ENCODE measurements at regions not wholly inside any gene's neighbourhood (a gene's known extent, or its start where the extent isn't known, plus 50 kb on each side); places are given as distances from the start of the nearest gene placed in this dataset.

DNA sequence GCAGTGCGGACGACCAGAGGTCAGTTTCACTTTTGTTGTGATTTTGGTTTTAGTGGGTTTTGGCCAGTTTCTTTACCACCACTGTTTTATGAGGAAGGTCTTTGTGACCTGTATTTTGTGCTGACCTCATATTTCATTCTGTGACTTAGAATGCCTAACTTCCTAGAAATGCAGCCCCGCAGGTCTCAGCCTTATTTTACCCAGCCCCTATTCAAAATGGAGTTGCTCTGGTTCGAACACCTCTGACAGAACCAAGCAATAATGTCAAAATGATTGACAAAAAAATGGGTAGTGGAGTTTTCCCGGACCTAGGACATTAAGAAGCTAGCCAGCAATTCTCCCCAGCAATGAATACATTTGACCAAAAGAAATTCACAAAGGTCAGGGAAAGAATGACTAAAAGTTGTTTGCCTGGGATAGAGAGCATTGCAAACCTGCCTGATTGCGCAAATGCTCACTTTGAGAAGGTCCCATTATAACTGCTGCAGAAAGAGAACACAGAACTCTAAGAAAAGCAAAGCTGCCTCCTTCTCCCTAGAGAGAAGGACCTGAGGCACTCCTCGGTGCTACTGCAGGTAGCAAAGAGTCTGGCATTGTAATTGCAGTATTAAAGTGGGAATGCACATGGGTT, 288.8 kb downstream of the ADGB start:
- DNase-seq, result peak; percentile 46

DNA sequence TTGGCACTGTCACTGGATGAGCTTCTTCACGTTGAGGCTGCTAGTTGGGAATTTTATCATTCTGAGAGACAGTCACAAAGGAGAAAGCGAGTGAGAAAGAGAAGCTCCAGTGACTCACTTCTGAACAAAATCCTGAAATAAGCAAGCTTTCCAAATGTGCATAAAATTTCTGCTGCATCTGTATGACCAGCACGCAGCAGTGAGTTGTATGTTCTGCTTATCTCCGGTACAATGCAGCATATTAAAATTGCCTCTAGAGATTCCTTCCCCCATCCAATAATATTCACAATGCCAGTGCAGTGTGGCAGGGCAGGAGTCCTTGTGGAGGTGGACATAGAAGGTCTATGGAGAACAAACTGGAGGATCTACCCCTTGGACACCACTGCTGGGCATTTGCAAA, 290.5 kb downstream of the ADGB start:
- DNase-seq, result no peak

- no peak for DNase-seq
These were observed 291.4 kb downstream of the ADGB start for GRCh38 chr6:146890172-146890571.

DNA sequence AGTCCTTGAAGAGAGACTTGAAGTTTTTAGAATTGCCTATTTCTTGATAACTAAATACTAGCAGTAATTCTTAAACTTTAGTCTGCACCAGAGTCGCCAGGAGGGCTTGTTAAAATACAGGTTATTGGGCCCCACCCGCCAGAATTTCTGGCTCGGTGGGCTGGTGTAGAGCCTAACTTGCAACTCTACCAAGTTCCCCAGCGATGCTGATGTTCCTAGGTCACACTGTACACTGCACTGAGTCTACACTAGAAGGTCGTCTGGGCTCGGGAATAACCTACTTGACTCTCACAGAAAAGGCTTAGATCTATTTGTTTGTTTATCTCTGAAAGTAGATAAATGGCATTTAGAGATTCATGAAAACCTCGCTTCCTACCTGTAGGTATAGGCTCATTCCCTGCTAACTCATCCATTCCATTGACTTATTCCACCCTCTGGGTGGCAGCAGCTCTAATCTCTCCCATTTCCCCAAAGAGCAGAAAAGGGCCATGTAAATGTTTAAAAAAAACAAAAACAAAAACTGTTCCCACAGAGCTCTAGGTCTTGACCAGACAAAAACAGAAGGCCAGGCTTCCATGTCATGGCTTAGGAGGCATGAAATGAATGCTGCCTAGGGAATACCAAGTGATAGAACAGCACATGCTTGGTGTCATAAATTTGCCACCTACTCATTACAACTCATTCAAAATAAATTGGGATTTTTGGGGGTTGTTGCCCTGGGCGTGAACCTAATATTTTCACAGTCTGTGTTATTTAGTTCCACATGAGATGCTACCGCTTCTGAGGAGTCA, 292.1 kb downstream of the ADGB start:
- no peak for DNase-seq

DNA sequence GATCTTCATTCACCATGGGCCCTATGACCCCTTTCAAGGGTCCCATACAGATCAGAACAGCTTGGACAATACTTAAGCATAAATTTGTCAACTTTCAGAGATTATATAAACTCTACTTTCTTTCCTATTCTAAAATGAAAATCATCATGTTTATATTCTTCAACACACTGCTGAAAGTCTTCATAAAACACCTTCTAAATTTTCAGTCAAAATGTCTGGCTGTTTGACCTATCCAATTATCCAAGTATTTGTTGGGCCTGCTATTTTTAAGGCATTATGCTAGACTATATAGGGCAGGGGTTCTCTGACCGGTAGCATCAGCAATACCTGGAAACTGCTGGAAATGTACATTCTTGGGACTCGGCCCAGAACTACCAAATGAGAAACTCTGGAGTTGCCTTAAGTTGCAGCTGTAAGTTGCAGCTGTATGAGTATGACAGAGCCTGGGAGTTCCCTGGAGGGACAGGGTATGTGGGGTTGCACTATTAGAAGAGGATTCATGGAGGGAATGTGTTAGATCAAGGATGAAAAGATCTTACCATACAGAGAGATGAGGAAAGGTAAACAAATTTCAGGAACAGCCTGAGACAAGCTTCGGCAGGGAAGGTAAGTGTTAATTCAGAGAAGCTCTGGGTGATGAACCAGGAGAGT, 293.0 kb downstream of the ADGB start:
- peak; percentile 31 for DNase-seq

DNA sequence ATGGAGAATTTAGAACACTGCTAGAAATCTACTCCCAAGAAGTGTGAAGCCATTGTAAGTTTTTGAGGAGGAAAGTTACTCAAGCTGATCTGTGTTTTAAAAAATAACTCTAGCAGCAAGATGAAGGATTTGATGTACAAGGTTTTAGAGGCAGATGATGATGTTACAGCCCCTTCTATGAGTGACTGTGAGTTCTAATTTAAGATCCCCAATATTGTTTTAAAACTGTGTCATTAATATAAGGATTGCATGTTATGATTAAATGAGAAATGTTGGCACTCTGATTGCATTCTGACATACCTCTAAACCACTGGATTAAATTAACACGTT, 293.5 kb downstream of the ADGB start:
- no peak for DNase-seq

DNA sequence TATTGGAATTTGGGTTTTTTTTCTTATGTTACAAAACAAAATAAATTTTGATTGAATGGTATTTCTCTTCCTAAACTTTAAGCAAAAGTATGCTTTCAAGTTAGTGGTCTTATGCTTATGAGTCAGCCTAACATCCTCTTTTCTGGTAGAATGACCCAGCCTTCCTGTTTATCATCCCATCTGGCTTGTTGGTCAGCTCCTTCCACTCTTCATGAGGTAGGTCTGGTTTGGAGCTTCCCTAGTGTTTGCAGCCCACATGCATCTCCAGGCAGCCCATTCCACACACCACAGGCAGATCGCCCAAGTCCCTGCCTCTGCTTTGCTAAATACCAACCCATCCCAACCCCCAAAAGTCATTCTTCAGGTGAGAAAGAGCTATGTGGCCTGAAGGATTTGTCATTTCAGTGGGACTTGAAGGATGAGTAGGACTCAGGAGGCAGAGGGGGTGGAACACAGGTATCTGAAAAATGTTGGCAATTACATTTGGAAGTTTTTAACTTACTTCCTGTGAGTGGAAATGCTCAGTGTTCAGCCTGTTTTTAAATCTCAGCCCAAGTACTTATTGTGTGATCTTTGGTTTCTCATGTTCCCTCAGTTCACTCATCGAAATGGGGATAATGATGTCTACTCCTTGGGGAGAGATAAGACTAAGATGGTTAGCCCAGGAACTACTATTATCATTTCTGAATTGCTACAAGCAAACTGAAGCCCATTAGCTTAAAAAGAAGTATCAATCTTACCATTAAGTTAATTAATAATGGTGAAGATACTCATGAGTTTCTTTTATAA, 294.0 kb downstream of the ADGB start:
- DNase-seq, result peak; percentile 91

DNA sequence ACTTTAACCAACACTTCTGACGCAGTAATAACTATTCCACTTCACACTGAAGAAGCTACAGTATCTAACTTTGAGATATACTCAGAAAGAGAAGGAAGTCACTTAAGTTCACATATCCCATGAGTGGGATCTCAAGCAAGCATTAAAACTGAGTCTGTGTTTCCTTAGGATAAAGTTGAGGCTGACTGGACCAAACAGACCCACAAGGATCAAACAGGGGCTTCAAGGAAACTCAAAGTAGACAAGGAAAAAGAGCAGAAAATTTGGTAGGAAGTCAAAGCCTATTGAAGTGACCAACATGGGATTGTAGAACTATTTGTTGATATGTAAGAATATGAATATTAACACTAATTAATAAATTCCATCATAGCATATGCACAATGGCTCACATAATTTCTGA, 294.9 kb downstream of the ADGB start:
- DNase-seq, result no peak

- no peak for DNase-seq
These were observed 295.9 kb downstream of the ADGB start for GRCh38 chr6:146894624-146895023.

GRCh38 chr6:146895101-146895771, 296.5 kb downstream of the ADGB start:
- DNase-seq, result no peak

DNA sequence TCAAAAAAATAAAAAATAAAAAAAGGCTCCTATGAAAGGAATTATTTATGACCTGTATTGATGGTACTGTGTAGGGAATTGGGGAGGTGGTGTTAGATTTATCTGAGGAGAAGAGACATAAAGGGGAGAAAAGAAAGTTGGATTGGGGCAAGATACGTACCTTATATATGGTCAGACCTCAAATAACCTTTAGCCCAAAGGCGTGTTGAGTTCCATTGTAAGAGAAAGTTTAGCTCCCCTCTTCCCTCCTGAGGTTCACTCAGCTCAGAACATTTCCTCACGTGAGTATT, 296.9 kb downstream of the ADGB start:
- DNase-seq, result no peak

DNA sequence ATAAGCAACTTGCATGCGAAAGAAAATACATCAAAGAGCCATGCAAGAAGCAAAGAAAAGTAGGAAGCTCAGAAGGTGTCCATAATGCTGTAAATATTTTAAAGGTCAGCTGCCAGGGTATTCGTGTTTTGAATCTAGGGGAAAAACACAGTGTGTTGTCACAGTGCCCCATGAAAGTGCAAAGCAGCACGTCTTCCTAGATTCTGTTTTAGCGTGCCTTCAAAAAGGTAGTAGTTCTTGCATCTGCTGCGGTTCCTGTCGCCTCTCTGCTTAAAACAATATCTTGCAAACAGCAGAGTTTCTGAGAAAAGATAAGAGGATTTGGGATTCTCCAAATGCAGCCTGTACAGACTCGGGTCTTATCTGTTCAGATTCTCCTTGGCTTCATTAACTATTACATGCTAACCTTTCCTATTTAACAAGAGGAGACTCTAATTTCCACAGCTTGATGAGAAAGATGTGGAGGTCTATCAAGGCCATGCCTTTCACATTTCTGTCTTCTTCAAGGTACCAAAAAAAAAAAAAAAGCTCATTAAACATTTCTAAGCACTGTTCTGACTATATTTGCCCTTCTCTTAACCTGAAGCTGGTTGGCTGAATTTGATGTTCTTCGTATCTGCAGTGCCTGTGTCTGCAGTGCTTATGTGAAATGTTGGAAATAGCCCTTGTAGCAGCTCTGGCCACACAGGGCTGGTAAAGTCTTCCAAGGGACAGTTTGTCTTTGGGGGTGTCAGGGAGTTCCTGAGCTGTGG, 297.5 kb downstream of the ADGB start:
- no peak for DNase-seq

DNA sequence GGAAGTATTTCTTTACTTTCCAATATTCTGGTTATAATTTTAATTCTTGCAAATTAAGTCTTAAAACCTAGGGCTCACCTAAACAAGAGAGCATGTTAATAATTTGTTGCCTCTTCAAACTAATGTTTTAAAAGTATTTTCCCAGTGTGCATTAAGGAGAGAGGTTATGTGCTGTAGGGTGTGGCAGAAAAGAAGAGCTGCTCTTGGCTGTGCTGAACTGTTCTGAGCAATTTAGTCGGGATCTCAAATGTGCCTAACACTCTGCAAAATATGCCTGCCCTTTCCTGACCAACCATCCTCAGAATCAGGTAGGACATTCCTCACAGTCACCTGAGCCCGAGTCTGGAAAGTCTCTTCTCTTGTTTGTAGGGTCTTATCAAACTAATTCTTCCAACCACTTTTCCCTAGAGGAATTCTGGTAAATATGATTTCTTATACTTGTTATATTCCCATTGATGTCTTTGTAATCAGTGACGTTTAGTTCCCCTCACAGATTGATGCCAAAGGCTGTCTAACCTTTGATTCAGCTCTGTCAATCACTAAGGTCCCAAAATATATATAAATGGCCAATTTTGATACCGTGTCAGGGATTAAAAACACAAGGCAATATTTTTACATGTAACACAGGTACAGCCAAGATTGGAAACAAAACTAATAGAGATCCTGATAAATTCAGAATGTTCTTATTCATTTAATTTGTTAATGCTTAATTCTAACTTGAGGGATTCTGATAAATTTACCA, 298.4 kb downstream of the ADGB start:
- DNase-seq, result no peak

DNA sequence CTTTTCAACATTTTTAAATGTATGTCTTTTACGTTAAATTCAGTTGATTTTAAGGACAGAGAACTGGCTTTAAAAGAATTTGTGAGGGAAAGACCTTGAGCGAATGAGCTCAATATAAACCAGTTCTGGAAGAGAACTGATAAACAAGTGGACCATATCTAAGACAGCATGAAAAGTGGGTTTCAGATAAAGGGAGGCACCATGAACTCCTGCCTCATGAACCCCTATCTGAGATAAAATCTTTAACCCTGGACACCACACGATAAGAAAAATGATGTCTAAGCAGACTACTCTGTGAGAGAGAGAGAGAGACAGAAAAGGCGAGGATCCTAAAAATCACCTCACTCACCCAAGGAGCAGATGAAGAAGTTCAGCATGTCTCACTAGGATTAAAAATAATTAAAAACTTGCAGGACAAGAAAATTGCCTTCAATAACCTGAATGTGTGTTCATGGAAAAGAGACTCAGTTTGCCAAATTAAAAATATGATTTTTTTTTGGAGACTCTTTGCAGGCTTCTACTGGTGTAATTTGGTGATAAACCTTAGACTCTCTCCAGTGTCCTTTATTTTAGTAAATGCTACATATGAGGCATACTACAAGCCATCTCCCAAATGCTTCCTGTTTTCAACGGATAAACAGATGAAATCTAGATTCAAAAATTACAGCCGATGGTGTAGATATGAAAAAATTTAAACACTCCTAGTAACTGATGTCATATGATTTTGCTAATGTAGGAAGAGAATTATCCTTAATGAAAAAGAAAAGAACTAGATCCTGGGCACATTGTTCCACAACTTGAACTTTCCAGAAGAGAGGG, 299.5 kb downstream of the ADGB start:
- no peak for DNase-seq

DNA sequence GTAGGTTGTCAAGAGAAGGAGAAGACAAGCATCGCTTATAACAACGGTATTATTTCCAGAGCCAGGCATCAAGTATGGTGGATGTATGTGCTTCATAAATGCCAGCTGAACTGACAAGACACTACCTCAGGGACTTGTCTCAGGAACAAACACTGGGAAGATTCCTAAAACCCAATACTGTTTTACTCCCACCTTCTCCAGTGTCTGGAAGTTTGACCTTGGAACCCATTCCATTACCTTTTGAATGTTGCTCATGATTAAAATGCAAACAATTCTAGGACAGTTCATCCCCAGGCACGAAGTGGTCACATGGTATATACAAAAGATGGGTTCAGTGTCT, 300.1 kb downstream of the ADGB start:
- DNase-seq, result no peak

DNA sequence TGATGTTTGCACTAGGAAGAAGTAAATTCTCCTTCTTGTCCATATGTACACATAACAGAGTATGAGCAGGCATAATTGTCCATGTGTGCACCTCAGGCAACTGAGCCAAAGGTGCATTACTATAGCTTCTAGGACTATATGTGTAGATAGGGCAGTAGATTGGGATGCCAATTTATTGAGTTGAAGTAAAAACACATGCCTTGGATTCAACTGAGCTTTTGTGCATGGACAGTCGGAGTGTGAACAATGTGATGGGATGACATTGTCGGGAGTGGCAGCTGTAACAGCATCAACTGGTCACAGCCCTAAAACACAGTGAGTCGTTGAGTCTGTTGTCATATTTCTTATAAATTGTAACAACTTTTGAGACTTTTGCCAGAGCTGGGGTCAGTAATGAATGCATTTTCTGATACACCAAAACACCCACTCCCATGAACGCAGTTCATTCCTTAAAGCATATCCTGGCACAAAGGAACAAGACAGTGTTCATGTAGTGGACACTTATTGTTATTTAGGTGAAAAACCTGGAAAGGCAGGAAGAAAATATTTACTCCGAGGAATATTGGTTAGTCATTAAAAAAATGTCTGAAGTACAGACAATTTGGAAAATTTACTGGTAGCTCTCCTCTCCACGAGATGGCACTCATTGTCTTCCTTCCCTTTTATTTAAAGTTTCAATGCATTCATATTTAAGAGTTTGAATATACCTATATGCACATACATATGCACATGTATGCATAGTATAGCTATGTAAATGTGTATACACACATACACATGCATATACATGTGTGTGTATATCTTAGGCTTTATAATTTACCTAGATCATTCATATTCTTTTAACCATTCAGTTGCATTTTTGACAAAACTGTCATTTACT, 302.0 kb upstream of the STXBP5 start:
- peak; percentile 48 for DNase-seq

DNA sequence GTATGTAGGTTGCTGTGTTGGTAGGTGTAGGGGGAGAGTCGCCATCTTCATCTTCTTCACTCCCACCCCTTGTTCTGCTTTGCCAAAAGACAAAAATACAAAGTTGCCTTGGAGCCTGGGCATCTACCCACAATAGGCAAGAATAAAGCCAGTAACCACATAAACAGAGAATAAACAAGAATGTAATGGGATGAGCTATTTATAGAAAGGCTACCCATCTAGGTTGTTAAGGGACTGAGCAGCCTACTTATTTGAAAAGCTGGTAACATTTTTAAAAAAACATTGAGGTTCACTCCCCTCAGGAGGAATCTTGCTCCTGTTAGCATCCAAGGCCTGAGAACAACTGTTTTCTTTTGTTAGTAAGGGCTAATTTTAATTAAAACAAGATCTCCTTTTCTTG, 301.4 kb upstream of the STXBP5 start:
- DNase-seq, result no peak

DNA sequence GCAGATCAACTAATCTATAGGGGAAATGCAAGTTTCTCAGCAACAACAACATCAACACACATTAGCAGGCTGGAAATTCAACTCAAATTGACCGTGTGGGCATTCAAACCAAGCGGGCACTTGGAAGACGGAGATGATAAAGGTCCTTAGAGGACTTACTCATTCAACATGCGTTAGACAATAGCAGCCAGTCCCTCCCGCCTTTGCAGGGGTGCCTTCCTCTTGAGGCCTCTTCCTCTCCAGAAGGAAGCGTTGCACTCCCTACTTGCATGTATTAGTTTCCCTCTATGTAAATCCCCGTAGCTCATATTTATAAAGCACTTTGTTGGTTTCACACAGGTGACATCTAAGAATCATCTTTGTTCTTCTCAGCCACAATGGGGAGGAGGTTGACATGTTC, 300.8 kb upstream of the STXBP5 start:
- DNase-seq, result peak; percentile 35

GRCh38 chr6:146904596-146904995, 299.6 kb upstream of the STXBP5 start:
- no peak for DNase-seq

DNA sequence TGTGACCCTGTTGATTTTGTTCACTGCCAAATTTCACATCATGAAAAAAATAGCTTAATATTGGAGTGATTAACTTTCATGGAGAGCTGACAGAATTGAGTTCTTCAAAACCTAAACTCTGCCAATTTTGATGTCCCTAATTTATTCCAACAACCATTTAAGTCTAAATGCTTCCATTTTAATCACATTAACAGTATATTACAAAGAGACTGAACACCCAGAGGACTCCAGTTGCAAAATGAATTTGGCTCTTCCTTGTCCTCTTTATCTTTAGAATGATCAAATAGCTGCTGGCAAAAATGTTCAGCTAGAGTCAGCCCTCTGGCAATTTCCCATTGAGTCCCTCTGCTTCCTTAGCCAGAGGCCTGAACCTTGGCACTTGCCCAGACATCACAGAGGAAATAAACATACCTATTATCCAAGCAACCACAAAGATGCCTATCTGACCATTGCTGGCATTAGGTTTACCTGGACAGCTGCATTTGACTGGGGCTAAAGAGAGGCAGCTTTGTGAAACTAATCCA, 299.0 kb upstream of the STXBP5 start:
- DNase-seq, result no peak

All from inflammatory macrophage treated with lipopolysaccharide for 4 hours (primary cell).